SH-SY5Y (cell line): ENCODE measurements at regions not wholly inside any gene's neighbourhood (a gene's known extent, or its start where the extent isn't known, plus 50 kb on each side); places are given as distances from the start of the nearest gene placed in this dataset.

ENCODE experiments used
- GATA2 ChIP-seq: IDR thresholded peaks from 2 replicates; pipeline ENCODE4 v1.6.1; 2011; ENCODE audit warnings: mild to moderate bottlenecking, low read depth, low read length
- GATA3 ChIP-seq: IDR thresholded peaks from 2 replicates; pipeline ENCODE4 v1.6.1; 2011; ENCODE audit warnings: low read depth, mild to moderate bottlenecking, low read length, moderate library complexity

DNA sequence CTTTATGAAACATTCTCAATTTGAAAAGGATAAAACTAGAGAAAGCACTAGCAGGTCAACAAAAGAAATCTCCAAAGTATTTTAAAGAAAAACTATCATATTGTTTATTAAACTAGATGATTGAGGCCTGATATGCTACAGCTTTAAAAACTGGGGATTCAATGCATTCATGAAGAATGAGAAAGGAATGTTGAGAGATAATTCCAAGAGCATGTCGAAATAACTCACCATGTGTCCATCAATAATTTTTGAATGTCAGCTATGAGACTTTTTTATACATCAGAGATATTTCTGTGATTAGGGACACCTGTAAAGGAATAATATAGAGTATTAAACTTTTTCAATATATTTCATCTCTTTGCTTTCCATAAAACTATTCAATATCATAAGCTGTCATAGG, 376.9 kb upstream of the REG3G start:
- TF ChIP-seq GATA2 (no peak), GATA3 (no peak)
